ENCODE measurements at regions not wholly inside any gene's neighbourhood (a gene's known extent, or its start where the extent isn't known, plus 50 kb on each side); places are given as distances from the start of the nearest gene placed in this dataset.

GRCh38 chr5:56514245-56514644 lies 281.1 kb upstream of the ANKRD55 start:
- in situ Hi-C loops (cut with MboI; ENCODE audit: low sequenced_read_pairs in 4 of 4) (no loop called here), intact Hi-C loops (cut with DNase I; ENCODE audit: low total_unique reads) (no loop called here)
- Histone ChIP-seq H3K4me3 (no peak overlapping the region), H3K27ac (no peak overlapping the region), H3K36me3 (no peaks in the 10 kb centered on the region), H3K27me3 (no peaks in the 10 kb centered on the region), H3K9me3 (no peaks in the 10 kb centered on the region), H3K4me1 (peaks cover 0 to 11% of the 10 kb centered on the region in 2 donors)
- DNase-seq, result no peak
- ATAC-seq, result no peak
- no peak for TF ChIP-seq CTCF (IDR thresholded peaks at IDR 0.05 in 4 of 5, conservative IDR thresholded peaks at IDR 0.05 in 1 of 5)
- TF ChIP-seq POLR2A (IDR thresholded peaks at IDR 0.05), result no peak

GRCh38 chr5:56513141-56513540 lies 280.0 kb upstream of the ANKRD55 start:
- TF ChIP-seq CTCF (IDR thresholded peaks at IDR 0.05 in 4 of 5, conservative IDR thresholded peaks at IDR 0.05 in 1 of 5) (no peak), POLR2A (IDR thresholded peaks at IDR 0.05) (no peak)
- Histone ChIP-seq H3K36me3 (no peaks in the 10 kb centered on the region), H3K9me3 (no peaks in the 10 kb centered on the region), H3K4me3 (no peak overlapping the region), H3K27me3 (no peaks in the 10 kb centered on the region), H3K4me1 (peaks cover 0 to 11% of the 10 kb centered on the region in 2 donors), H3K27ac (no peak overlapping the region)
- intact Hi-C loops (cut with DNase I; ENCODE audit: low total_unique reads) (no loop called here), in situ Hi-C loops (cut with MboI; ENCODE audit: low sequenced_read_pairs in 4 of 4) (no loop called here)
- ATAC-seq (no peak), DNase-seq (no peak)

DNA sequence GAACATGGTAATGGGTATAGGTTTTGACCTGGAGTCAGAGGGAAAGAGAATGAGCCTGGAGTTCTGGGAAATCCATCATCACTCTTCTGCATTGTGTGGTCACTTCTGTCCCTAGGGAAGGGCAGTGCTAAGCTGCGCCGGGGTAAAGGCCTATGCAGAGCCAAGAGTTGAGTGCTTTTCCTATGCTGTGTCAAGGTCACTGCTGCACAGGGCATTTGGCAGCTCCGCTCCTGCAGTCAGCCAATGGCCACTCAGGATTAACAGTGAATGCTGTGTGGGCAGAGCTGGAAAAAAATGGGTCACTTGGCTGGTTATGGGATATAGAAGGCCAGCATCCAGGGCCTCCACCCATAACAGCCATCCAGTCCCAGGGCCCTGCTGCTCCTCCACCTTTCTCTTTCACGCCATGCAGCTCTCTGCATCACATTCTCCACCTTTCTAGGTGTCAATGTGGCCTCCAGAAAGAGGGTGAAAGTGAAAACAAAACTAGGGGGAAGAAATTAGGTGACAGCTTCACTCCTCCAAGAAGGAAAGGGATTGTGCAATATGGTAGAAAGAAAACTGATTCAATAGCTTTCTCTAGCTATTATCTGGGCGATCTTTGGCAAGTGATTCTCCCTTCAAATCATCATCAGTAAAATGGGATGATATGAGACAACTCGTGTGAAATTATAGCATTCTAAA lies 279.3 kb upstream of the ANKRD55 start:
- no peak overlapping the region for H3K4me3 ChIP-seq
- H3K27me3 ChIP-seq, result no peaks in the 10 kb centered on the region
- in situ Hi-C loops (cut with MboI; ENCODE audit: low sequenced_read_pairs in 4 of 4), result no loop called here
- peaks cover 0 to 11% of the 10 kb centered on the region in 2 donors for H3K4me1 ChIP-seq
- no peaks in the 10 kb centered on the region for H3K9me3 ChIP-seq
- intact Hi-C loops (cut with DNase I; ENCODE audit: low total_unique reads), result no loop called here
- DNase-seq, result peak in 1 of 2 donors; percentile 23
- peak overlapping the region in 2 of 4 donors; percentile 23 to 46 for H3K27ac ChIP-seq
- no peak for TF ChIP-seq POLR2A (IDR thresholded peaks at IDR 0.05)
- TF ChIP-seq CTCF (IDR thresholded peaks at IDR 0.05 in 4 of 5, conservative IDR thresholded peaks at IDR 0.05 in 1 of 5), result no peak
- no peaks in the 10 kb centered on the region for H3K36me3 ChIP-seq
- ATAC-seq, result peak; percentile 58 to 73

DNA sequence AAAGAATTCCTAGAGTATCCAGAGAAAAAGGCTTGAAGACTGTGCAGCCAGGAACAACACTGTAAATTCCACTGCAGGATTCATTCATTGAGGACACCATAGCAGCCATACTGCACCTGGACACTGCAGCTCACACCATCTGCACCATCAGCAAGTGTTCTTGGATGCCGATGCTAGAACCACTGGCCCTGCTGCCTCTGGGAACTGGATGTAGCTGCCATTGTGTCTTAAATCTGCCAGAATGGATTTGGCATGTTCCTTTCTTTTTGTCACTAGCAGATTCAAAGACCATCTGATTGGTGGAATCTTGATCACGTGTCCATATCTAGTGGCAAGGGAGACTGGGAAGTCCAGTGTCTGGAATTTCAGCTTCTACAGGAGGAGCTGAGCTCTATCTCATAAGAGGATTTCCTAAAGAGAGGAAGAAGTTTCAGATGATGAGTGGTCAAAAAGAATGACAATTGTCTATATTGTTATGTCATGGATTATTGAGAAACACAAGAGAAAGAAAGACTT lies 278.3 kb upstream of the ANKRD55 start:
- ATAC-seq, result no peak
- intact Hi-C loops (cut with DNase I; ENCODE audit: low total_unique reads), result no loop called here
- in situ Hi-C loops (cut with MboI; ENCODE audit: low sequenced_read_pairs in 4 of 4), result no loop called here
- no peaks in the 10 kb centered on the region for H3K36me3 ChIP-seq
- H3K9me3 ChIP-seq, result no peaks in the 10 kb centered on the region
- H3K27ac ChIP-seq, result peak overlapping the region in 1 of 4 donors; percentile 9
- H3K4me1 ChIP-seq, result peaks cover 0 to 6% of the 10 kb centered on the region in 2 donors
- H3K27me3 ChIP-seq, result no peaks in the 10 kb centered on the region
- no peak for DNase-seq
- H3K4me3 ChIP-seq, result no peak overlapping the region
- TF ChIP-seq POLR2A (IDR thresholded peaks at IDR 0.05) (no peak), CTCF (IDR thresholded peaks at IDR 0.05 in 4 of 5, conservative IDR thresholded peaks at IDR 0.05 in 1 of 5) (no peak)

Measured in gastrocnemius medialis (tissue), 4 donors.